NCI-H345 (cell line): ENCODE measurements at regions not wholly inside any gene's neighbourhood (a gene's known extent, or its start where the extent isn't known, plus 50 kb on each side); places are given as distances from the start of the nearest gene placed in this dataset.
A peak's percentile ranks its signal among the peaks of the same experiment; 100 is the strongest.

Experiments used
- DNase-seq: peaks from one replicate; lab custom pipeline; 2025; lab: John Stamatoyannopoulos, UW

DNA sequence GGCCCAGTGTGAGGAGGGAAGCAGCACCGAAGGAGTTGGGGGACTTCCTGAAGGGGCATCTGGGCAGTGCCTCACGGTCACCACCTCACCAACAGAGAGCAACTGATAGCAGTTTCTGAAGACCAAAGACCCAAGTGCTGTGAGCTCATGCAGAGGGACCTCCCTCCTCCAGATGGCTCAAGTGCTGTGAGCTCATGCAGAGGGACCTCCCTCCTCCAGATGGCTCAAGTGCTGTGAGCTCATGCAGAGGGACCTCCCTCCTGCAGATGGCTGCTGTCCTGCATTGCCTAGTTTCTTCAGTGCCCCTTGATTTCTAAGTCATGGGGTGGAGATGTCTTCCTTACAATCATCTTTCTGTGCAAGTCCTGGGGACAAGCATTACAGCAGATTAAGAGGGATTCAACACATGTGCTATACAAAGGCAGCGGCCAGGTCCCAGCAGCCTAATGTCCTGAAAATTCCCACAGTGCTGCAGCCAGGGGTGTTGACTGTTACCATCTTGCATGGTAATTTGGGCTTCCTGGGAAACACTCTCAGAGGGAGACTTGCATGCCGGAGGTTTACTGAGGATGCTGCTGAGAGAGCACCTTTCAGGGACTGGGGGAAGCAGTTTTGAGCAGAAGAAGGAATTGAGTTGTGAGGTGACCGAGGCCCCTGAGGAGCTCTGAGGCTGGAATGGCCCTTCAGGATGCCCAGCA, 409.3 kb downstream of the GALR1 start:
- DNase-seq: no peak

DNA sequence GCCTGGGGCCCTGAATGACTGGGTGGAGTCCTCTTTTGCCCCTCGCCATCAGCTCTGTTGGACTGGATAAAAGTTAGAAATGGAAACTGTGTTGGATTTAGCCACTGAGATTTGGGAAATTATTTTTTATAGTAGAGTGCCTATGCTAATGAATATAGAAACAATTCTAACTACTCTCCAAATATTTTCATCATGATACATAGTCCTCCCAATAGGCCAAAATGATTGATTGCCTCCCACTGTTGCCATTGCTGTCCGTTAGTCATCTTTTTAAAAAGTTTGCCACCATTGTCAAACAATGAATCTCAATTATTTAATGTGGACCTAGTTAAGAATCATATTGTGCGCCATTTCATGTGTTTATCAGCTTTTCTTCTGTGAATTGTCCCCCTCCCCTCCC, 417.0 kb downstream of the GALR1 start:
- DNase-seq: no peak

DNA sequence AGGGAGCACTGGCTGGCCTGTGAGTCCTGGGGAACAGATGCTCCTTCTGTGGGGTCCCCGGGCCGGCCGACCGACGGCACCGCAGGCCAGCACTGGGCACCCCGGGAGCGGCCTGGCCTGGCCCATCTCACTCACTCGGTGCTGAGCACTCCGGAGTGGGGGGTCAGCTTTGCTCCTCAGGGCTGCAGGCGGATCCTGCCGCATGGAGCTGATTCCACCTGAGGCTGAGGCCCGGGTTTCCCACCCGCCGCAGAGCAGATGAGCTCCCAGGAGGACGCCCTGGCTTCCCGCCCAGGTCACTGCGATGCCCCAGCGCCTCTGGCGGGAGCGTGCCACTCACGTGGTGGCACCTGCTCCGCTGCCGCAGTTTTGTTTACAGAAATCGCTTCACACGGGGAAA, 418.6 kb downstream of the GALR1 start:
- no peak for DNase-seq

DNA sequence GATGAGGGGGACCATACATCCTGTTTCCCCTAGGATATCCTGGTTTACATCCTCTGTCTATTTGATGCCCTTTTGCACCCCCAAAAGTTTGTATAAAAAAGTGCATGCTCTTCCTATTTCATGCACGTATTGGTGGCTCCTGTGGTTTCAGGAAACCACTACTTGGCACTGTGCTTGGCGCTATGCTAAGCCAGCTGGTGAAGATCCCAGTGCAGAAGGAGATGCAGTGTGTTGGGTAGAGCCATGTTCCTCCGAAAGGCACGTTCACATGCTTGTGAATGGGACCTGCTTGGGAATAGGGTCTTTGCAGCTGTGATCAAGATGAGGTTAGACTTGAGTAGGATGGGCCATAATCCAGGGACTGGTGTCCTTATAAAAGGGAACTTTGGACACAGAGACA, 419.7 kb downstream of the GALR1 start:
- no peak for DNase-seq

DNA sequence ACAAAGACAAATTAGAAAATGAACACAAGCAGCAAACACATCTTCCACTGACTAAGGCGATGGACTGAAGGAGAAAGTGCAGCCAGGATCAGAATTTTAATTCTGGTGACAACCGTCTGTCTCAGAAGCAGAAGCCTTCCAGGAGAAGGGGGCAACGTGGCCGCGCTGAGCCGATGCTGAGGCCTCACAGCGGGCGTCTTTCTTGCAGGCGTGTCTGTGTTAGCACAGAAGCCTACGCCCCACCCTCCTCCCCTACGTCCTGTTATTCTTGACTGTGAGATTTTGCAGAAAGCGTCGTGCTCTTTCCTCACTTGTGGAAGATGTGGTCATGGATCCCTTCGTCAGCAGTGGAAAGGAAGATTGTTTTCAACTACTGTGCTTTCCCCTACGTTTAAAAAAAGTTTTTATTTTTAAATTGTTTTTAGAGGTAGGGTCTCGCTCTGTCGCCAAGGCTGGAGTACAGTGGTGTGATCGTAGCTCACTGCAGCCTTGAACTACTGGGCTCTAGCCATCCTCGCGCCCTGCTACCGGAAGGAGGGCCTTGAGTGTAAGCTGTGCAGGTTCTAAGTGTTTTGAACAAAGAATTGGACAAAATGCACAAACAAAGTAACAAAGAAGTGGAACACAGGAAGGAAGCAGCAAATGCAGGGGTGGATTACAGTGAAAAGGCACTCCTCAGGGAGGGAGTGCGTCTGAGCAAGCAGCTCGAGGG, 422.0 kb downstream of the GALR1 start:
- no peak for DNase-seq

DNA sequence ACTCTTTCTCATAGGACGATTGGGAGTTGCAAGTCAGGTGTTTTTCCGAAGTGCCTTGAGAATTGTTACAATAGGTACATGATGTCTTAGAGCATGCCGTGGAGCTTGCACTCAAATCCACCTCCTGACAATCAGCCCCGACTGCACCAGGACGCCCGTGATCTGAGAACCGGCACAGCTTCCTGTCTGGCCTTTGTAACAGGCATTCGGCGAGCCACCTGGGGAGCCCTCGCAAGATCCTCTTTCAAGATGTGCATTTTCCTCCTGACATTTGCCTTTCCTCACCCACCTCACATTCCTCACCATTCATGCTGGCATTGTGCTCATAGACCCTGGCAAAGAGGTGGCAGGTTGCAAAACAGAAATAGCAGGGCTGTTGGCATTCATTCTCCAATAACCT, 427.3 kb downstream of the GALR1 start:
- no peak for DNase-seq

DNA sequence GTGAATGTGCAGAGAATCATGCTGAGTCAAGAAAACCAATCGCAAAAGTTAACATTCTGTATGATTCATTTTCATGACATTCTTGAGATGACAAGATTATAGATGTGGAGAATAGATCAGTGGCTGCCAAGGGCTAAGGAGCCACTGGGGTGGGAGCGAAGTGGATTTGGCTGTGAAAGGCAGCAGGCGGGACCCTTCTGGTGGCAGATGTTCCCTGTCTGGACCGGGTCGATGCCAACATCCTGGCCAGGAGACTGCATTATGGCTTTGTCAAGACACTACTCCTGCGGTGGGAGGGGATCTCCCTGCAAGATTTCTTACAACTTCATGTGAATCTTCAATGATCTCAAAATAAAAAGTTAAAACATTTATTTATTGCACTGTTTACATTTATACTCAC, 427.9 kb downstream of the GALR1 start:
- DNase-seq: no peak

DNA sequence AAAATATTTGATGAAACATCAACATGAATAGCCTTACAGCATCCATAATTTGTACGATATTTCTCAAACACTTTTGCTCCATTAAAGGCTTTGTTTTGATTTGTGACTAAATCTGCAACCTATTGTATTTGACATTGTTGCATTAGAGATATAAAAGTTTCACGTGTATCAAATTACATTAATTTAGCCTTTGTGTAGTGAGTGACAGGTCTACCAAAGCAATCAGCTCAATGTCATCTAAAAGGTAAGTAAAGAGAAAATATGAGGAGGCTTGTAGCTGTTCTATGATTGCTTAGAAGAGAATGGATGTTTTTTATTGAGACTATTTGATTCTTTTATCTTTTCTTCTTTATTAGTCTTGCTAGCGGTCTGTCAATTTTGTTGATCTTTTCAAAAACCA, 430.2 kb downstream of the GALR1 start:
- no peak for DNase-seq

DNA sequence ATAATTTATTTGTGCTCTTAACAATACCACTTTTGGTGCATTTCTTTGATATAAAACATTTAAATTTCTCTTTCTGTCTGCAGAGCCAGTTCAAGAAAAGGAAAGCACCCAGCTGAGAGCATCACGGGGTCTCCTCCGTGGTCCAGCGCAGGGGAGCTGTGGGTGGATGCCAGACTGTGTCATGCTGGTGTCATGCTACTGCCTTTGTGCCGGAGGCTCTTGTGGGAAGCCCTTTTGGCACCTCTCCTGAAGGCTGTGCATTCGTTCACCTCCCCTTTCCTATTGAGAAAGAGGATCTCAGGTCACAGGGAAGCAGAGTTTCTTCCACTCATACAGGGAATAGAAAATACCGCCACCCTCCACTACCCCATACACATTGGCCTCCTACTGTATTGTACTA, 450.4 kb downstream of the GALR1 start:
- DNase-seq: peak; percentile 5

DNA sequence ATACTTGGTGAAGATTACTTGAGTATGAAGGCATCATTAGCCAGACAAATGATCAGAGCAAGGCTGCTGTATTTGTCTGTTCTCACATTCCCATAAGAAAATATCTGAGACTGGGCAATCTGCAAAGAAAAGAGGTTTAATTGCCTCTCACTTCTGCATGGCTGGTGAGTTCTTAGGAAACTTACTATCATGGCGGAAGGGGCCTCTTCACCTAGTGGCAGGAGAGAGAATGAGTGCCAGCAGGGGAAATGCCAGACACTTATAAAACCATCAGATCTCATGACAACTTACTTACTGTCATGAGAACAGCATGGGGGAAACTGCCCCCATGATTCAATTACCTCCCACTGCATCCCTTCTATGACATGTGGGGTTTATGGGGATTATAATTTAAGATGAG, 452.3 kb downstream of the GALR1 start:
- DNase-seq: no peak

DNA sequence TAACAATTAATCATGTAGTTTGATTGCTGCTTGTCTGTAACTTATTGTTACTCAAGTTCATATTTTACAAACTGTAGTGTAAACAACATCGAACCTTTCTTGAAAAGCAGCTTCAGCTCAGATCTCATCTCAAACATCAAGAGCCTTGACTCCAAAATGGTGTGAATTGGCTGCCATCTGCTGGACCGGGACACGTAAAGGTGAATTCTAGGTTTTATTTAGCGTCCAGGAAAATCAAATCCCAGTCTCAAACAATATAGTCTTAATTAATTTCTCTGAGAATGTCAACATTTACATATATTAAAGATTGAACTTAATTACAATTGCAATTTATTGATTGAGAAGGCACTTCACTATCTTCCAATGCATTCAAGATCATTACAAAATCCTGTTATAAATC, 453.0 kb downstream of the GALR1 start:
- DNase-seq: peak; percentile 76

DNA sequence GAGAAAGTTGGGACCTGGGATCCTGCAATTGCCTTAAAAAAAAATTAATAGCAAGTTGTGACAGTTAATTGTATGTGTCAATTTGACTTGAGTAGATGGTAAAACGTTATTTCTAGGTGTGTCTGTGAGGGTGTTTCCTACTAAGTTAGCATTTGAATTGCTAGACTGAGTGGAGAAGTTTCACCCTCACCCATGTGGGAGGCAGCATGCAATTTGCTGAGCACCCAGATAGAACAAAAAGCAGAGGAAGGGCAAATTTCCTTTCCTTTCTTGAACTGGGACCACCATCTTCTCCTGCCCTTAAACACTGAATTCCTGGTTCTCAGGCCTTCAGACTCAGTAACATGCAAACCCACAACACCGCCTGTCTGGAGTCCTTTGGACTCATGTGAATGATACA, 455.7 kb downstream of the GALR1 start:
- DNase-seq: no peak

DNA sequence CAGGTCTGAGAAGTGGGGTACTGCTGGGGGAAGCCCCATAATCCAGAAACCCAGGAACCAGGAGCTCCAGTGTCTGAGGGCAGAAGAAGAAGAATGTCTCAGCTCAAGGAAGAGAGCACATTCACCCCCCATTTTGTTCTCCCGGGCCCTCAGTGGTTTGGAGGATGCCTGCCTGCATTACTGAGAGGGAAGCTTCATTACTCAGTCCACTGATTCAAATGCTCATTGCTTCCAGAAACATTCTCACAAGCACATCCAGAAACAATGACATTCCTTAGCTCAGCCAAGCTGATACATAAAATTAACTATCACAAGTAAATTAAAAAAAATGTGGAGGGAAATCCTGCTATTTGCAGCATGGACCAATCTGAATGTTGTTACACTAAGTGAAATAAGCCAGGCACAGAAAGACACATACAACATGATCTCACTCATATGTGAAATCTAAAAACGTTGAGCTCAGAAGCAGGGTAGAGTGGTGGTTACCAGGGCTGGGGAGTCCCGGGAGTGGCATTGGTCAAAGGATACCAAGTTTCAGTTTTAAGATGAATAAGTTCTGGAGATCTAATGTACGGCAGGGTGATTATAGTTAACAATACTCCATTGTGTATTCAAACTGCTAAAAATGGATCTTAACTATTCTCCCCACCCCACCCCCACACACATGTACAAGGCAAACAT, 459.3 kb downstream of the GALR1 start:
- DNase-seq: no peak

DNA sequence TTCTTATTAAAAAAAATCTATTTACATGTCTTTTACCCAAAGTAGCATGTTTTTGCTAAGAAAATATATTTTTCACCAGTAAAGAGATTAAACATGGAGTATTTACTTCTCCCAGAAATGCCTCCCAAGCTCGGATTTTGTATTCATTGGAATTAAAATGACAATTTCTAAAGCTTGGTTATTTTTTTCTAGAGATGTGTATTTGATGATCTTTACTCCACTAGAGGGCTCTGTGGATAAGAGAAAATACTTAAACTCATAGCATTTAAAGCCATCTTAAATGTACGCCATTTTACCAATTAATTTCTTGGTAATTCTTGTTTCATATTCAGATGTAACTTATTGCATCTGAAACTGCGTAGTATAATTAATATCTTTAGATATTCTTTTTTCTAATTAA, 461.4 kb downstream of the GALR1 start:
- no peak for DNase-seq

DNA sequence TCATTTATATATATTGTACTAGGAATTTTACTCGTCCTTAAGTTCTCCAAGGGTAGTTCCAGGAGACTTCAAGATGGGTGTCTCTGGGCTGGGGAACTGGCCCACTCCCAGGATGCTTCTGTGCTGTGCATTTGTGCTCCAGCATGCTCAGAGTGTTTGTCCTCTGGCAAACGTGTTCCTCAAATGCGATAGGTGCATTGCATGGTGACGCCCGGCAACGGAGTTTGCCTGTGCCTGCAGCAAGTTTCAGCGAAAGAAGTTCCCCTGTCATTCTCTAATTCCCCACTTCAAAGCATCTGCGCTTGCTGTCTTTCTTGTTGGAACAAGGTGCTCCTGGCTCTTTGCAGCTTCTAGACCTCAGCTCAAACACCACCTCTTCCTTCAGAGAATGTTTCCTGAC, 465.1 kb downstream of the GALR1 start:
- no peak for DNase-seq

DNA sequence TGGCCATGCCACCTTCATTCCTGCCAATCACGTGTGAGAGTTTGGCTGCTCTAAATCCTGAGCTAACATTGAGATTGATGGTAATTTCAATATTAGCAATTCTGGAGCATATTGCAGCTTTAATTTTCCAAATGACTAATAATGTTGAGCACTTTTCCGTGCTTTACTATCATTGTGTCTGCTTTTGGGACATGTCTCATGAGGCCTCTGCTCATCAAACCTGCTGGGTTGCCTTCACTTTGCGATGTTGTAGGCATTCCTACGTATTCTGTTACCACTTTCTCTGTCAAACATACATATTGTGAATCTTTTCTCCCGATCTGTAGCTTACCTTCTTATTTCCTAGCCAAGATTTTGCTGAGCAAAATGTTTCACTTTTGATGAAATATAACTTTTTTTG, 466.6 kb downstream of the GALR1 start:
- DNase-seq: no peak

DNA sequence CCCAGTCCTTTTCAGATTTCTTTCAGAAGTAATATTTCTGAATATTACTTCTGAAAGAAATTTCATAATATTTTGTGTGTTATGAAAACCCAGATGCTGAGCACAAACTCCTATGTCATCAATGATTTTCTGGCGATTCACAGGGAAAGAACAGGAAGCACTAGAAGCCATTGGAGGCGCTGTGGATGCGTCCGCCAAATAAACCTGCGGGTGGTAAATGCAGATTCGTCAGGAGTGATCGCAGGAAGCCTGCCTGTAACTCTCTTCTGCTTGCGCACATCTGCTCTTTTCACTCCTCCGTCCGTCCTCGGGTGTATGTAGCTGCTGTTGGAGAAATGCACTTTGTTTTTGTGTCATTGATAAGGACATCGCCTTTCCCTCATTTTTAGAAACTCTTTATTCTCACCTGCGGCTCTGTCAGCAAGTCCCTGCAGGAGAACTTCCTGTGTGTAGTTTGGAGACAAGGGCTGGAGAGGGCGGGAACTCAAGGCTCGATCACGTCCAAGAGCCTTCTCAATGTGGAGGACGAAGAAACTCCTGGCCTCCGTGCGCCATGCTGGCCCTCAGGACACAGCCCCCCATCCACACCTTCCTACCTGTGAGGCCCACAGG, 483.8 kb downstream of the GALR1 start:
- no peak for DNase-seq

DNA sequence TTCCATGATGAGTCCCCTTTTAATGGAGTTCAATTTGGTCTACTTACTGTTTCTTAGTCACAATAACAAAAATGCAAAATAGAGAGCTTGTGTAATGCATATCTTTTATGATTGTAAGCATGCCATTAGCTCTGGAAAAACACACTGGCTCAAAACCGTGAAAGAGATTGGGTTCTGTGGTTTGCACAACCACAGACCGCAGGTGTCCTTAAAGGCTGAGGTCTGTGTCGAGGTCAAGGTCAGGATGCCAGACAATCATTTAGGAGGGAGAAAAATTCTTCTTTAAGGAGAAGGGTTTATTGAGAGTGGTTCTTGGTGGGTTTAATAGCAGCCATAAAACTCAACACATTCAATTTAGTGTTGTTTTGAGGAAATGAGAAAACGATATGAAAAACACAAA, 487.2 kb downstream of the GALR1 start:
- no peak for DNase-seq

DNA sequence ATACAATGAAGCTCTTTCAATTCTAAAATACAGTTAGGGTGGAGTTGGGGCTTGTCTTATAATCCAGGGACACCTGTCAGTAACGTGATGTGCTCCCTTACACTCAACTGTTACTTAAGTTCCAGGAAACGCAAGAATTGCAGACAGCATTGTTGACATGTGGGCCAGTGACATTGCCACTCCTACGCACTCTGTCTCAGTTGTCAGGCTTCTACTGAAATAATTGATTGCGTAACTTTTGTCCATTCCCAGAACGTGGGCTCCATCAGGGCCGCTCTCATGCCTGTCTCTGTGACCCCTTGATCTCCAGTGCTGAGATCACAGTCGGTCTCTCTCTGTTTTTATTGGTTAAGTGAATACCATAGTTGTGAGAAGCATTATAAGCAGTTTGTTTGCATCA, 487.8 kb downstream of the GALR1 start:
- no peak for DNase-seq

DNA sequence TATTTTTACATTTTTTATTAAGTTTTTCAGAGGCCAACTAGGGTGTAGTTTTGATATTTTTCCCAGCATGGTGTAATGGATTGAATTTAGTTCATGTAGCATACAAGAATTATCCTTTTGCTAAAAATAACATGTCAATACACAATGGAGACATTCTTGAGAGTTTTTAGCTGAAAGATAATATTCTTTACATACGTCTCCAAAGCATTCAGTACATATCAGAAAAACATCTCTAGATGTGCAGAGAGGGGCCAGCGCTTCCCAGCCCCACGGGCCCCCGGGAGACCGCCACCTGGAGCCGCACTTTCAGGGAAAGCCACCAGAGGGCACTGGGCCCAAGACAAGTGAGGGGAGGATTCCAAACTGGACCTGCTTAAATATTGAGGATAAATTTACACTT, 499.4 kb downstream of the GALR1 start:
- no peak for DNase-seq

DNA sequence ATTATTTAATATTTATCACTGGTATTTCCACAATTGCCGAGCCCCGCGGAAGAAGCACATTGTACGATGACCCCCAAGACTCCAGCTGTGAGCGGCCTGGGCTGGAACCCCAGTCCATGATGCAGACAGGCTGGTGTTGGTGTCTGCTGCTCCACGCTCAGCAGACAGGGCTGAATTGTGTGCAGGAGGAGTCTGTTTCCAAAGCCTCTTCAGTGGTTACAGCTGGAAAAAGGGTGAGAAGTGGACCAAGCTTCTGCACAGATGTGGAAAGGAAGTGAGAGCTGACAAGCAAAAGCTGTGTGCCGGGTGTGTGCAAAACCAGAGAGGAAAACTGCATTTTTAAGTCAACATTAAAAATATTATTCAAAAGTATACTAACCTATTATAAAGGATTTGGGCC, 500.4 kb downstream of the GALR1 start:
- no peak for DNase-seq

DNA sequence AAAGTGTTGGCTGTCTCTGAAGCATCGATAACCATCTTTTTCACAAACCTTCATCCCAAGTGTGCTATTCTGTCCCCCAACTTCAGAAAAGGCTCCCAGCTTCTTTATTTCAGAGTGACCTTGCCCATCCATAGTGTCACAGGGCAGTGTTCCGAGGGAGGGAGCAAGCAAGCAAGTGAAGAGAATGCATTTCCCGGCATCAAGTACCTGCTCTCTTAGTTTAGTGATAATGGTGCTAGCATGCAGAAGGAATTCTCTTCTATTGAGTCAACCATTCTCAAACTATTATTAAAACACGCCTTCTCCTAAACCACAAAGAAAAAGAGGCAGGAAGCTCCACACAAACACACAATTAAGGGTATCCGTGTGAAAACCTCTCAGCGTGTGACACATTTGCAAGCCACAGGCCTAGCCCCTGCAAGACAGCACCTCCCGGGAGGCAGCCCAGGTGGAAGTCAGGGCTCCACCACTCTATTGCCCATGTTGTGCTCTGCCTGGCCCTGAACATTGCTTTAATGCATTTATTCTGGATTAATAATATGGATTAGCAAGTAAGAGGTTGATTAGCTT, 504.9 kb downstream of the GALR1 start:
- DNase-seq: no peak

DNA sequence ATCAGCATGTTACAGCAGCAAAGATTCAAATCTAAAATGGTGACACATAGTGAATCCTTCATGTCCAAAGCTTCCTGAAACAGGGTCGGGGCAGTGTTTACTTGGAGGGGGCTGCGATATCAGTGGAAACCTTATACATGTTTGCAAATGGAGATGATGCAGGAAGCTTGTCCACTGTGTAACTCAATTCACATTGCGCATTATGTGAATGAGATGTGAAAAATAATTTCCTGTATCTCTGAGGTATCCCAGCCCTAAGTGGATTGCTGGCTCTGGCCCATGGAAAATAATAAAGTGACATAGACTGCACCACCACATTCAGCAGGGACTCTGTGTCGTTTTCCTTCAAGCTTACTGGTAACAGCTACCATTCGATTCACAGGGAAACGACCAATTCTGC, 505.5 kb downstream of the GALR1 start:
- no peak for DNase-seq
